ENCODE measurements at regions not wholly inside any gene's neighbourhood (a gene's known extent, or its start where the extent isn't known, plus 50 kb on each side); places are given as distances from the start of the nearest gene placed in this dataset.
A peak's percentile ranks its signal among the peaks of the same experiment; 100 is the strongest.

GRCh38 chr6:164042212-164042611, 627.7 kb downstream of the QKI start:
- Histone ChIP-seq H3K27ac (no peak overlapping the region), H3K36me3 (no peaks in the 10 kb centered on the region), H3K27me3 (no peaks in the 10 kb centered on the region), H3K4me3 (no peak overlapping the region), H3K9me3 (no peaks in the 10 kb centered on the region), H3K4me1 (no peaks in the 10 kb centered on the region)
- no peak for TF ChIP-seq CTCF (IDR thresholded peaks at IDR 0.05)
- ATAC-seq (no peak), DNase-seq (no peak)
- intact Hi-C loops (cut with DNase I) = no loop called here

- DNase-seq (no peak), ATAC-seq (no peak)
- Histone ChIP-seq H3K27me3 (no peaks in the 10 kb centered on the region), H3K9me3 (no peaks in the 10 kb centered on the region), H3K4me3 (no peak overlapping the region), H3K4me1 (no peaks in the 10 kb centered on the region), H3K27ac (no peak overlapping the region), H3K36me3 (no peaks in the 10 kb centered on the region)
- intact Hi-C loops (cut with DNase I) = no loop called here
- TF ChIP-seq CTCF (IDR thresholded peaks at IDR 0.05) = no peak
Observed at GRCh38 chr6:164040994-164041393, 626.5 kb downstream of the QKI start.

GRCh38 chr6:164039954-164040375, 625.4 kb downstream of the QKI start:
- Histone ChIP-seq H3K36me3 (no peaks in the 10 kb centered on the region), H3K4me3 (no peak overlapping the region), H3K27ac (no peak overlapping the region), H3K4me1 (no peaks in the 10 kb centered on the region), H3K9me3 (no peaks in the 10 kb centered on the region), H3K27me3 (no peaks in the 10 kb centered on the region)
- ATAC-seq (peak; percentile 68), DNase-seq (peak in 3 of 4 donors; percentile 32 to 81 (median 47))
- intact Hi-C loops (cut with DNase I) = no loop called here
- no peak for TF ChIP-seq CTCF (IDR thresholded peaks at IDR 0.05)

- TF ChIP-seq CTCF (IDR thresholded peaks at IDR 0.05) = no peak
- no peaks in the 10 kb centered on the region for H3K4me1 ChIP-seq
- DNase-seq (no peak), ATAC-seq (no peak)
- intact Hi-C loops (cut with DNase I) = no loop called here
- H3K9me3 ChIP-seq = no peaks in the 10 kb centered on the region
- H3K4me3 ChIP-seq = no peak overlapping the region
- no peaks in the 10 kb centered on the region for H3K36me3 ChIP-seq
- H3K27ac ChIP-seq = no peak overlapping the region
- H3K27me3 ChIP-seq = no peaks in the 10 kb centered on the region
Observed at GRCh38 chr6:164037171-164037870, 622.8 kb downstream of the QKI start.

- intact Hi-C loops (cut with DNase I) = no loop called here
- Histone ChIP-seq H3K36me3 (no peaks in the 10 kb centered on the region), H3K9me3 (no peaks in the 10 kb centered on the region), H3K4me3 (no peak overlapping the region), H3K4me1 (no peaks in the 10 kb centered on the region), H3K27me3 (no peaks in the 10 kb centered on the region), H3K27ac (no peak overlapping the region)
- ATAC-seq (no peak), DNase-seq (peak in 1 of 4 donors; percentile 7)
- TF ChIP-seq CTCF (IDR thresholded peaks at IDR 0.05) = no peak
Observed at GRCh38 chr6:164035900-164036485, 621.5 kb downstream of the QKI start.
